Gastroesophageal sphincter (tissue), 4 donors: ENCODE measurements at regions not wholly inside any gene's neighbourhood (a gene's known extent, or its start where the extent isn't known, plus 50 kb on each side); places are given as distances from the start of the nearest gene placed in this dataset.

ENCODE experiments used
- ATAC-seq: fragments of 150-250 bp; one replicate; pipeline ENCODE4 v1.9.1; 2016; ENCODE audit warnings: mild to moderate bottlenecking, moderate library complexity
- H3K27ac ChIP-seq, 4 donors: fragments of 200-600 bp; sonication (generic) in 3 of 4; 1 replicate in 3 of 4; 2 replicates in 1 of 4; pipeline ENCODE4 v1.5.1; 2016 to 2019
- H3K27me3 ChIP-seq: fragments of 200-600 bp; sonication (generic); one replicate; pipeline ENCODE4 v1.5.1; 2019
- H3K36me3 ChIP-seq, 2 donors: fragments of 200-600 bp; sonication (generic); one replicate each; pipeline ENCODE4 v1.5.1; 2019; ENCODE audit warnings: control low read depth in 1 of 2
- H3K4me1 ChIP-seq, 3 donors: fragments of 200-600 bp; sonication (generic); 1 replicate in 2 of 3; 2 replicates in 1 of 3; pipeline ENCODE4 v1.5.1; 2016 to 2019; ENCODE audit warnings: control low read depth in 2 of 3
- H3K4me3 ChIP-seq, 2 donors: fragments of 200-600 bp; sonication (generic); one replicate each; pipeline ENCODE4 v1.5.1; 2019; ENCODE audit warnings: mild to moderate bottlenecking in 1 of 2, moderate library complexity in 1 of 2
- H3K9me3 ChIP-seq, 3 donors: fragments of 200-600 bp; sonication (generic); one replicate each; pipeline ENCODE4 v1.5.1; 2017 to 2019; ENCODE audit warnings: control low read depth in 2 of 3
- EP300 ChIP-seq: sonication (generic); formaldehyde crosslinking; IDR thresholded peaks from one replicate; pipeline ENCODE4 v1.6.1; 2017; ENCODE audit warnings: antibody characterized with exemption, mild to moderate bottlenecking
- POLR2A ChIP-seq, 2 donors: fragments of 450-650 bp; IDR thresholded peaks; one replicate each; pipeline ENCODE4 v1.6.1; 2017; ENCODE audit warnings: antibody characterized with exemption in 2 of 2, mild to moderate bottlenecking in 2 of 2, moderate library complexity in 1 of 2
- POLR2AphosphoS5 ChIP-seq: sonication (generic); formaldehyde crosslinking; IDR thresholded peaks from one replicate; pipeline ENCODE4 v1.6.1; 2017; ENCODE audit warnings: antibody characterized with exemption
- WGBS, 2 donors: methylation state at CpG; one replicate each; pipeline ENCODE4 v1.1.5; 2018; ENCODE audit warnings: low coverage in 1 of 2; 5-methylcytosine and 5-hydroxymethylcytosine counted together
- TF ChIP-seq, protein P1 (sequence below), 4 experiments: fragments of 200-600 bp in 2 of 4; fragments of 450-650 bp in 2 of 4; sonication (generic) in 1 of 4; IDR thresholded peaks; one replicate each; pipeline ENCODE4 v1.5.1; 2017 to 2019; ENCODE audit warnings: antibody characterized with exemption in 4 of 4, mild to moderate bottlenecking in 2 of 4, moderate library complexity in 2 of 4

DNA sequence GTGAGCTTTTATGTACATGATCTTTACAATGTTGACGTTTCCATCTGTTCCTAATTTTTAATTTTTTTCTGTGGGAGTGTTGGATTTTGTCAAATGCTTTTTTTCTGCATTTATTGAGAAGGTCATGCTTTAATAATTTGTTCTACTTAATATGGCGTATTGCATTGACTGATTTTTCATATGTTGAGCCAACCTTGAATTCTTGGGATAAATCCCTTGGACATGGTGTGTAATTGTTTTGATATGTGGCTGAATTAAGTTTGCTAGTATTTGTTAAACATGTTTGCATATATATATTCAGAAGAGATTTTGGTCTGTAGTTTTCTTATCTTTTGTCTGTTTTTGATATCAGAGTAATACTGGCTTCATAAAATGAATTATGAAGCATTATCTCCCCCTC, 256.7 kb downstream of the EDEM1 start:
- Histone ChIP-seq H3K36me3 (no peaks in the 10 kb centered on the region), H3K9me3 (peaks cover 0 to 11% (median 0%) of the 10 kb centered on the region in 3 donors), H3K27ac (no peak overlapping the region), H3K4me3 (no peak overlapping the region), H3K27me3 (no peaks in the 10 kb centered on the region), H3K4me1 (no peaks in the 10 kb centered on the region)
- 66 to 70% methylated on average over 2 of the region's 2 CpGs for WGBS, 2 donors
- ATAC-seq, result no peak
- no peak for TF ChIP-seq POLR2AphosphoS5
- TF ChIP-seq, protein P1, sequence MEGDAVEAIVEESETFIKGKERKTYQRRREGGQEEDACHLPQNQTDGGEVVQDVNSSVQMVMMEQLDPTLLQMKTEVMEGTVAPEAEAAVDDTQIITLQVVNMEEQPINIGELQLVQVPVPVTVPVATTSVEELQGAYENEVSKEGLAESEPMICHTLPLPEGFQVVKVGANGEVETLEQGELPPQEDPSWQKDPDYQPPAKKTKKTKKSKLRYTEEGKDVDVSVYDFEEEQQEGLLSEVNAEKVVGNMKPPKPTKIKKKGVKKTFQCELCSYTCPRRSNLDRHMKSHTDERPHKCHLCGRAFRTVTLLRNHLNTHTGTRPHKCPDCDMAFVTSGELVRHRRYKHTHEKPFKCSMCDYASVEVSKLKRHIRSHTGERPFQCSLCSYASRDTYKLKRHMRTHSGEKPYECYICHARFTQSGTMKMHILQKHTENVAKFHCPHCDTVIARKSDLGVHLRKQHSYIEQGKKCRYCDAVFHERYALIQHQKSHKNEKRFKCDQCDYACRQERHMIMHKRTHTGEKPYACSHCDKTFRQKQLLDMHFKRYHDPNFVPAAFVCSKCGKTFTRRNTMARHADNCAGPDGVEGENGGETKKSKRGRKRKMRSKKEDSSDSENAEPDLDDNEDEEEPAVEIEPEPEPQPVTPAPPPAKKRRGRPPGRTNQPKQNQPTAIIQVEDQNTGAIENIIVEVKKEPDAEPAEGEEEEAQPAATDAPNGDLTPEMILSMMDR (IDR thresholded peaks at IDR 0.05), result no peak
- no peak for TF ChIP-seq POLR2A (IDR thresholded peaks at IDR 0.05)
- TF ChIP-seq EP300, result no peak

DNA sequence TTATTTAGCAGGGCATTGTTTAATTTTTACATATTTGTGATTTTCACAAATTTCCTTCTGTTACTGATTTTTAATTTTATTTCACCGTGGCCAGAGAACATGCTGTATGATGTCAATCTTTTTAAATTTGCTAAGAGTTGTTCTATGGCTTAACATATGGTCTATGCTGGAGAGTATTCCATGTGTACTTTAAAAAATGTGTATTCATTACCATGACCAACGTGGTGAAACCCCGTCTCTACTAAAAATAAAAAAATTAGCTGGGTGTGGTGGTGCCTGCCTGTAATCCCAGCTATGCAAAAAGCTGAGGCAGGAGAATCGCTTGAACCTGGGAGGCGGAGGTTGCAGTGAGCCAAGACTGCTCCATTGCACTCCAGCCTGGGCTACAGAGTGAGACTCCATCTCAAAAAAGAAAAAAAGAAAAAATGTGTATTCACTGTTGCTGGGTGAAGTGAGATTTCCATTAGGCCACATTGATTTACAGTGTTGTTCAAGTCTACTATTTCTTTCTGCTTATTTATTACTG, 258.2 kb downstream of the EDEM1 start:
- no peak overlapping the region for H3K27ac ChIP-seq
- no peaks in the 10 kb centered on the region for H3K27me3 ChIP-seq
- WGBS, 2 donors, result 83 to 86% methylated on average over 3 to 5 of the region's 5 CpGs
- ATAC-seq, result no peak
- no peaks in the 10 kb centered on the region for H3K36me3 ChIP-seq
- TF ChIP-seq, protein P1 (IDR thresholded peaks at IDR 0.05), result no peak
- TF ChIP-seq POLR2A (IDR thresholded peaks at IDR 0.05) (no peak), EP300 (no peak), POLR2AphosphoS5 (no peak)
- no peaks in the 10 kb centered on the region for H3K4me1 ChIP-seq
- peaks cover 0 to 11% (median 0%) of the 10 kb centered on the region in 3 donors for H3K9me3 ChIP-seq
- no peak overlapping the region for H3K4me3 ChIP-seq

DNA sequence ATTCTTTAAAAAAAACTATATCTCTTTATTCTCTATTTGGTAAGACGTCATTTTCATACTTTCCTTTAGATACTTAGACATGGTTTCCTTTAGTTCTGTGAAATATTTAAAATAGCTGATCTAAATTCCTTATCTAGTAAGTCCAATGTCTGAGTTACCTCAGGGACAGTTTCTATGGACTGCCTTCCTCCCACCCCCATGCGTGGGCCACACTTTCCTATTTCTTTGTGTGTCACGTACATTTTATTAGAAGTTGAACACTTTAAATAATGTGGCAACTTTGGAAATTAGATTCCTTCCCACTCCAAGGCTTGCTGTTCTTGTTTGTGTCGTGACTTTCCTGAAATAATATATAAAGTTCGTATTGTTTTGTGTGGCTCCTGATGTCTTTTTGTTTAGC, 260.7 kb downstream of the EDEM1 start:
- no peaks in the 10 kb centered on the region for H3K27me3 ChIP-seq
- WGBS, 2 donors, result 72 to 91% methylated on average over 5 of the region's 5 CpGs
- TF ChIP-seq POLR2A (IDR thresholded peaks at IDR 0.05) (no peak), POLR2AphosphoS5 (no peak), EP300 (no peak)
- TF ChIP-seq, protein P1 (IDR thresholded peaks at IDR 0.05), result no peak
- no peak for ATAC-seq
- no peak overlapping the region for H3K4me3 ChIP-seq
- no peaks in the 10 kb centered on the region for H3K36me3 ChIP-seq
- H3K9me3 ChIP-seq, result peaks cover 0 to 11% (median 0%) of the 10 kb centered on the region in 3 donors
- H3K27ac ChIP-seq, result no peak overlapping the region
- no peaks in the 10 kb centered on the region for H3K4me1 ChIP-seq

DNA sequence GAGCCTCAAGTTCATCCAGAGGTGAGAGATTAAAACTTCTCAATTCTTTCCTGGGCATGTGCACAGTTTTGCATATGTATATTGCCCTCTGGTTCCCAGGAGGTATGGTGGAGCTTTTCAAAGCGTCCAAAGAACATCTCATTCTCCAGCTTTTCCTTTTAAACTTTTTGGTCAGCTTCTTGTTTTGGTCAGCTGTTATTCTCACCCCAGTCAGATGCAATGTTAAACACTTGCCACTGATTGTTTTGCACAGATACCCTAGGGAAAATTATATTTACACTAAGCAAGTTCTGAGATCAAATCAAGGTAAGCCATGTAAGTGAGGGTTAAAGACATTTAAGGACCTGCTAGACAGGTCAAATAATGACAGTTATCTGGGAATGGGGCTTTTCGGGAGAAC, 261.3 kb downstream of the EDEM1 start:
- no peak for ATAC-seq
- 70 to 73% methylated on average over 2 of the region's 2 CpGs for WGBS, 2 donors
- H3K9me3 ChIP-seq, result peaks cover 0 to 11% (median 0%) of the 10 kb centered on the region in 3 donors
- H3K4me1 ChIP-seq, result no peaks in the 10 kb centered on the region
- H3K27me3 ChIP-seq, result no peaks in the 10 kb centered on the region
- H3K27ac ChIP-seq, result no peak overlapping the region
- no peaks in the 10 kb centered on the region for H3K36me3 ChIP-seq
- TF ChIP-seq EP300, result no peak
- TF ChIP-seq POLR2A (IDR thresholded peaks at IDR 0.05), result no peak
- no peak for TF ChIP-seq POLR2AphosphoS5
- TF ChIP-seq, protein P1 (IDR thresholded peaks at IDR 0.05), result no peak
- H3K4me3 ChIP-seq, result no peak overlapping the region

DNA sequence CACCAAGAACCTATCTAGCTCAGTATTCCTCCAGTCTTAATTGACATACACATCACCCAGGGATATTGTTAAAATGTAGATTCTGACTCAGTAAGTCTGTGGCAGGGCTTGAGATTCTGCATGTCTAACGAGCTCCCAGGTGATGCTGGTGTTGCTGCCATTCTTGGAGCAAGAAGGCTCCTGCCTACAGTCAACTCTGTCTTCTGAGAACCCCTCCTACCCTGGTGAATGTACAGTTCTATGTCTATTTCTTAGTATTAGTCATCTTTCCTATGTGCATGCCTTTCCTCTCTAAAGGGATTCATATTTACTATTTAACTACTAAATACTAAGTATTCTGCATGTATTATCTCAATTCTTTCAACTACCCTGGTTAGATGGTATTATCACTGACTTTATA, 268.7 kb downstream of the EDEM1 start:
- Histone ChIP-seq H3K4me3 (no peak overlapping the region), H3K36me3 (no peaks in the 10 kb centered on the region), H3K27me3 (no peaks in the 10 kb centered on the region), H3K4me1 (no peaks in the 10 kb centered on the region), H3K27ac (no peak overlapping the region), H3K9me3 (no peaks in the 10 kb centered on the region)
- ATAC-seq, result no peak
- TF ChIP-seq POLR2A (IDR thresholded peaks at IDR 0.05), result no peak
- no peak for TF ChIP-seq POLR2AphosphoS5
- TF ChIP-seq, protein P1 (IDR thresholded peaks at IDR 0.05), result no peak
- no peak for TF ChIP-seq EP300
- WGBS, 2 donors, result 57 to 67% methylated on average over 1 of the region's 1 CpG
